ENCODE measurements at regions not wholly inside any gene's neighbourhood (a gene's known extent, or its start where the extent isn't known, plus 50 kb on each side); places are given as distances from the start of the nearest gene placed in this dataset.
A peak's percentile ranks its signal among the peaks of the same experiment; 100 is the strongest.

DNA sequence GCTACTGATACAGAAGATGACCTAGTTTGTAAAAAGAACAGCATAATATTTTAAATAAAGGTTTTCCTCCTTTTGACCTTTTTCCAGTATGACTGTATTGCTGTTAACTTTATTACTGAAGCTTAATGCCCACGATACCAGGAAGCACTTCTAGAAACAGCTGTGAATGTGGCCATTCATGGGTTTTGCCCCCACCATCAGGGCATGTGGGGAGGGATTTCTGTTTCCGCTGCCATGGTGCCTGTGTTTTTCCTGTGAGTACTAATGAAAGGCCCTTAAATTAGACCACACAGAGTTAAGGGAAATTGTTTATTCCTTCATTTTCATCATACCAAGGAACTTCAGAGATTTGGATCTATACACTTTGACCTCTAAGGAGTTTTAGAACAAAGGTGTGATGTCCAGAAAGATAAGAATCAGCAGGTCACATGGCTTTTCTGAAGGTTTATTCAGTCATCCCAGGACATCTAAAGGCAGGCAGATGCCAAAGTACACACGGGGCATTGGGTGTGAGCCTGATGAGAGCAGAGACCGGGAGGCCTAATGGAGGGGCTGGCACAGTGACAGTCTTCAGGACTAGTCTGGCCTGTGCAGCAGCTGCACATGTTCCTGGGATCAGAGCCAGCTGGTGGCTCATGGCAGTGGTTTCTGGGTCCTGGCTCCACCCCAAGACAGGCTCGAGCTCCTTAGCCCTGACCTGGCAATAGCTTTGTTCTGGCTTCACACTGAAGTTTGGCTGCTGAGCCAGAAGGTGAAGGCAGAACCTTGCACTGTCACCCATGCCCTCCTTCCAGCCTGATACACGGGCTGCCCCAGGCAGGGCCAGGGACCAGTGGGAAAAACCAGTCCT lies 190.9 kb downstream of the REEP3 start:
- TF ChIP-seq CTCF (IDR thresholded peaks at IDR 0.05): no peak
- peak in 2 of 3 donors; percentile 53 to 60 for TF ChIP-seq POLR2A (IDR thresholded peaks at IDR 0.05)
- 3% methylated on average over 5 to 6 of the region's 6 CpGs for WGBS, 2 donors
- Histone ChIP-seq H3K9me3 (no peaks in the 10 kb centered on the region), H3K27me3 (no peaks in the 10 kb centered on the region), H3K36me3 (replicated peaks in 1 of 2; ENCODE audit: insufficient read depth in 1 of 2, low read depth in 2 of 2) (no peaks in the 10 kb centered on the region), H3K4me3 (no peak overlapping the region), H3K4me1 (peaks cover 55% of the 10 kb centered on the region), H3K27ac (peak overlapping the region; percentile 86 to 94 (median 89))
- ATAC-seq (peak; percentile 92), DNase-seq (peak; percentile 99 to 100 (median 100))
- intact Hi-C loops (cut with DNase I): no loop called here

DNA sequence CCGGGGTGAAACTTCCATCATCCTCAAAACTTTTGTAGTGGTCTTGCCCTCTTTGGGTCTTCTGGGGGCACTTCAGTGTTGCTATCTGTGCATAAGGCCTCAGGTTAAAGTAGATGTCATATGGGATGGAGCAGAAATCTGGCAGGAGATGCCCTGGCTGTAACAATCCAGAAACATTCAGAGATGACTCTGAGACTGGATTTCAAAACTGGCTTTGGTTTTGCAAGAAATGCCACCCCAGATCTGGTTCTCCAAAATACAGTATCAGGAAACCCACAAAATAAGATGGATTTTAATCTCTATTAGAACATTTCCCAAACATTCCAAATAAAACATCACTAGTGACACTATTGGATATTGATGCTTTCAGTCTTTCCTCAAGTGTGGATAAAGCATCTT lies 191.5 kb downstream of the REEP3 start:
- WGBS, 2 donors: 8 to 29% methylated on average over 1 of the region's 1 CpG
- Histone ChIP-seq H3K4me1 (peaks cover 48% of the 10 kb centered on the region), H3K27ac (peak overlapping the region; percentile 86 to 94 (median 89)), H3K9me3 (no peaks in the 10 kb centered on the region), H3K27me3 (no peaks in the 10 kb centered on the region), H3K4me3 (no peak overlapping the region), H3K36me3 (replicated peaks in 1 of 2; ENCODE audit: insufficient read depth in 1 of 2, low read depth in 2 of 2) (no peaks in the 10 kb centered on the region)
- intact Hi-C loops (cut with DNase I): no loop called here
- DNase-seq: no peak
- ATAC-seq: no peak
- TF ChIP-seq POLR2A (IDR thresholded peaks at IDR 0.05): peak in 1 of 3 donors; percentile 2
- no peak for TF ChIP-seq CTCF (IDR thresholded peaks at IDR 0.05)

- no peak for ATAC-seq
These were observed 192.3 kb downstream of the REEP3 start for GRCh38 chr10:63713191-63714144.

GRCh38 chr10:63716016-63716580 lies 194.9 kb downstream of the REEP3 start:
- H3K27ac ChIP-seq: no peak overlapping the region
- WGBS, 2 donors: 55 to 81% methylated on average over 4 of the region's 4 CpGs
- H3K36me3 ChIP-seq (replicated peaks in 1 of 2; ENCODE audit: insufficient read depth in 1 of 2, low read depth in 2 of 2): no peaks in the 10 kb centered on the region
- intact Hi-C loops (cut with DNase I): loop anchor here (5.0 kb wide), 1 partner anchor 84 kb away; no protein-coding TSS in a partner anchor
- no peaks in the 10 kb centered on the region for H3K27me3 ChIP-seq
- DNase-seq (no peak), ATAC-seq (no peak)
- no peak overlapping the region for H3K4me3 ChIP-seq
- TF ChIP-seq CTCF (IDR thresholded peaks at IDR 0.05) (no peak), POLR2A (IDR thresholded peaks at IDR 0.05) (no peak)
- H3K4me1 ChIP-seq: peaks cover 48% of the 10 kb centered on the region
- H3K9me3 ChIP-seq: no peaks in the 10 kb centered on the region

More at GRCh38 chr10:63713191-63714144, 192.3 kb downstream of the REEP3 start:
- H3K9me3 ChIP-seq: no peaks in the 10 kb centered on the region
- H3K27ac ChIP-seq: peak overlapping the region; percentile 86 to 94 (median 89)
- H3K4me3 ChIP-seq: no peak overlapping the region
- no peaks in the 10 kb centered on the region for H3K36me3 ChIP-seq (replicated peaks in 1 of 2; ENCODE audit: insufficient read depth in 1 of 2, low read depth in 2 of 2)
- peak; percentile 67 to 81 (median 68) for DNase-seq
- intact Hi-C loops (cut with DNase I): no loop called here
- peaks cover 45% of the 10 kb centered on the region for H3K4me1 ChIP-seq
- WGBS, 2 donors: 24 to 28% methylated on average over 7 of the region's 7 CpGs
- TF ChIP-seq CTCF (IDR thresholded peaks at IDR 0.05) (no peak), POLR2A (IDR thresholded peaks at IDR 0.05) (no peak)
- no peaks in the 10 kb centered on the region for H3K27me3 ChIP-seq

Data from body of pancreas (tissue), 4 donors.